Activated naive CD4-positive, alpha-beta T cell treated with anti-CD3 and anti-CD28 coated beads, Interleukin-2, amount 10 ng/mL, durations not matched to agents 7 days and 5 days (primary cell): ENCODE measurements at regions not wholly inside any gene's neighbourhood (a gene's known extent, or its start where the extent isn't known, plus 50 kb on each side); places are given as distances from the start of the nearest gene placed in this dataset.
"Not testable (repeated sequence)": the region's sequence is repeated elsewhere in the genome, so short reads cannot be mapped to it uniquely, and the experiment has no call there.

ENCODE experiments used
- CTCF ChIA-PET: fragments of 350-600 bp; sonication (Branson Sonifier 250); formaldehyde crosslinking; loops from one replicate; lab custom pipeline; 2021; ENCODE audit warnings: antibody characterized with exemption; lab: Charles Lee
- DNase-seq: peaks from one replicate; pipeline ENCODE4 v3.0.0-alpha.2; 2020
- H3K27ac Mint-ChIP-seq: one replicate; pipeline ENCODE4 v1.8.0; 2021; ENCODE audit warnings: mild to moderate bottlenecking, moderate library complexity, mixed read lengths
- H3K27me3 Mint-ChIP-seq: one replicate; pipeline ENCODE4 v1.8.0; 2021; ENCODE audit warnings: mild to moderate bottlenecking, mixed read lengths
- H3K36me3 Mint-ChIP-seq: one replicate; pipeline ENCODE4 v1.8.0; 2021; ENCODE audit warnings: mixed read lengths
- H3K4me1 Mint-ChIP-seq: one replicate; pipeline ENCODE4 v1.8.0; 2021; ENCODE audit warnings: mixed read lengths
- H3K4me3 Mint-ChIP-seq: one replicate; pipeline ENCODE4 v1.8.0; 2021; ENCODE audit warnings: mild to moderate bottlenecking, moderate library complexity, mixed read lengths
- H3K9me3 Mint-ChIP-seq: one replicate; pipeline ENCODE4 v1.8.0; 2021; ENCODE audit warnings: mixed read lengths

GRCh38 chr13:21875116-21875515 is 204.2 kb downstream of the FGF9 start:
- peaks cover 3% of the 10 kb centered on the region for H3K27me3 Mint-ChIP-seq
- DNase-seq, result no peak
- H3K36me3 Mint-ChIP-seq, result no peaks in the 10 kb centered on the region
- H3K9me3 Mint-ChIP-seq, result no peaks in the 10 kb centered on the region
- H3K4me3 Mint-ChIP-seq, result no peak overlapping the region
- H3K4me1 Mint-ChIP-seq, result no peaks in the 10 kb centered on the region
- CTCF ChIA-PET, result no interaction called here
- no peak overlapping the region for H3K27ac Mint-ChIP-seq

GRCh38 chr13:21879263-21879914 is 208.5 kb downstream of the FGF9 start:
- Mint-ChIP-seq H3K4me3 (no peak overlapping the region), H3K9me3 (no peaks in the 10 kb centered on the region), H3K27ac (no peak overlapping the region), H3K4me1 (no peaks in the 10 kb centered on the region), H3K36me3 (no peaks in the 10 kb centered on the region), H3K27me3 (no peaks in the 10 kb centered on the region)
- CTCF ChIA-PET, result interaction anchor here (0.6 kb wide), 1 partner anchor 229 kb away, joined by 3 read pairs; no protein-coding TSS in a partner anchor
- DNase-seq, result no peak

GRCh38 chr13:21882766-21883165 is 211.9 kb downstream of the FGF9 start:
- no peak overlapping the region for H3K27ac Mint-ChIP-seq

DNA sequence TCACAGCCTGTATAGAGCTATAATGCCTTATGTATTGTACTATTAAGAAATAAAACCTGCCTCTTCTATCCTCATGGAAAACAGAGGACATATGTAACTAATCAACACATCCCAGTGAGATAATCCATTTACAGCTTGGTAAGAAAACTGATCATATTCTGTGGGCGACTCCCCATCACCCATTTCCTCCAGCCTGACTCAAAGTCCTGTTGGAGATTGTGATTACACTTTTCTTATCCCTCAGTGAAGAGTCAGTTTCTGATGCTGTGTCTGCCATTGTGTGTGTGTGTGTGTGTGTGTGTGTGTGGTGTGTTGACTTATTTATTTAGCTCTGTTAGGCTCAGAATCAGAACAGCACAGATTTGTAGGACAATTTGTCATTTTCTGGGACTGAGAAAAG is 212.8 kb downstream of the FGF9 start:
- CTCF ChIA-PET, result no interaction called here
- Mint-ChIP-seq H3K4me3 (no peak overlapping the region), H3K9me3 (no peaks in the 10 kb centered on the region), H3K4me1 (peaks cover 11% of the 10 kb centered on the region), H3K27me3 (no peaks in the 10 kb centered on the region), H3K36me3 (no peaks in the 10 kb centered on the region), H3K27ac (no peak overlapping the region)
- no peak for DNase-seq

More at GRCh38 chr13:21882766-21883165, 211.9 kb downstream of the FGF9 start:
- H3K36me3 Mint-ChIP-seq, result no peaks in the 10 kb centered on the region
- H3K4me1 Mint-ChIP-seq, result peaks cover 11% of the 10 kb centered on the region
- no peak overlapping the region for H3K4me3 Mint-ChIP-seq
- DNase-seq, result no peak
- no peaks in the 10 kb centered on the region for H3K27me3 Mint-ChIP-seq
- CTCF ChIA-PET, result no interaction called here
- H3K9me3 Mint-ChIP-seq, result no peaks in the 10 kb centered on the region

DNA sequence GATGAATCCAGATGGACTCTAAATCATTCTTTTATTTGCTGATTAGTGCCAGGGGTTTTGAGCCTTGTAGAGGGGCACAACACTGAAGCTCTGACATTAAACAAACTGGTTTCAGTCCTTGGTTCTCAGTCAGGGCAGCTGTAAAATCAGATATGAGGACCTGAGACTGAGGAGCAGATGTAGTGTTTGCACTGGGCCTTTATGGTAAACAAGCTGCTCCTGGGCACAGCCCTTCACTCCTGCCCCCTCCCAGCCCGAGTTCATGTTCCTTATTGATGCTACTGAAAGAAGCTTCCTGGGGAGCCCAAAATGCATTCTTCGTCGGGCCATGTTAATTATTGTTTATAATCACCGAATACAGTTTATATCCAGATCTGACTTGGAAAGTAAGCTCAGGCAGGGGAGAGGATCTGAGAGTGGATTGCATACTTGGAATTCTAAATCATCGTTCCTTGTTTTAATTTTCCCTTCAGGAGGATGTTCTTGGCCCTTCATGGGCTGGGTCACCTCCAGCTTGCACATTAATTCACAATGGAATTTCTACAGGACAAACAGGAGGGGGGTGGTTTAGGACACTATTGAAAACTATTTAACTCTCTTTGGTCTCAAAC is 213.5 kb downstream of the FGF9 start:
- peaks cover 11% of the 10 kb centered on the region for H3K4me1 Mint-ChIP-seq

DNA sequence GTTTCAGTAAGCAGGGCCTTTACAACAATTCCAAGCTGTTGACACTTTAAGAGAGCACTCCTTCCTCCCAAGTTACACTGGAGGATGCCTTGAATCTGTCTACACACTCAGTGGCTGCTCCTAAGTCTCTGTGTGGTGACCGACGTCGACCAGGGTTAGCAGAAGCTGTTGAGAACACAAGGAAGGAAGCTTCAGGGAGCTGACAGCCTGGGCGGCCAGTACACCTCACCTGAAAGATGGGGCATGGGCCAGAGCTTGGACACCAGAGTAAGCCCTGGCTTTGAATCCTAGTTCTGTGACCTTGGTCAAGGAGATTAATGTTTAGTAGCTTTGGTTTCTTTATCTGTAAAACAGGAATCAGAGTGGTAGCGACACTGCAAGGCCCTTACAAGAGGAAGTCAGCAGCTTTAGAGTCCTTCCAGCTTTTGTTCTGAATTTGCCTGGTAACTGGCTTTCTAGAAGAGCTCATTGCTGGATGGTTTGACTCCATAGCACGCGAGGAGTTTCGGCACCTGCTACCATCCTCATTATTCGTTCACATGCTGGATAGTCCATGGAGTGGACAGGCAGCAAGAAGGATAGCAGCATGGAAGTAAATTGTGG is 214.2 kb downstream of the FGF9 start:
- no peak for DNase-seq
- Mint-ChIP-seq H3K4me3 (no peak overlapping the region), H3K9me3 (no peaks in the 10 kb centered on the region), H3K4me1 (peaks cover 11% of the 10 kb centered on the region), H3K27me3 (no peaks in the 10 kb centered on the region), H3K27ac (peak overlapping the region; percentile 69), H3K36me3 (no peaks in the 10 kb centered on the region)
- CTCF ChIA-PET, result no interaction called here

More for the DNA sequence above, 213.5 kb downstream of the FGF9 start:
- Mint-ChIP-seq H3K9me3 (no peaks in the 10 kb centered on the region), H3K27ac (no peak overlapping the region), H3K27me3 (no peaks in the 10 kb centered on the region), H3K4me3 (no peak overlapping the region), H3K36me3 (no peaks in the 10 kb centered on the region)
- CTCF ChIA-PET, result no interaction called here
- DNase-seq, result no peak

DNA sequence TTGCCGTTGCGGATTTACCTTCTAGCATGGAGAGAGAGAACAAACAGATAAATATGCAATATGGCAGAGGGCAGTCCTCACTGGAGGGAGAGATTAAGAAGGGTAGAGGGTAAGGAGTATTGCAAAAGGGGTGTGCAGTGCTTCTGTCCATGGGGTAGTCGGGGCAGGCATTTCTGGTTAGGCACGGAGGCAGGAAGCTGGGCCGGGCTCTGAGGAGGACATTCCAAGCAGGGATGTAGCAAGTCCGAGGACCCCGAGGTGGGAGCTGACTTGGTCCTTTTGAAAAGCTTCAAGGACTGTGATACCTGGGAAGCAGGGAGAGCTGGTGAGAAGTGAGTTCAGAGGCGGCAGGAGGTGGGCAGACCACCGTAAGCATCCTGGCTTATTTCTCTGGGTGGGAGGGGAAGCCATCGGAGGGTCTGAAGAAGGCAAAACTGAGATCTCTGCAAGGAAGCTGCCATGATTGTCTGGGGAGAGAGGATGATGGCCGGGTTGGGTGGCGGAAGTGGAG is 214.9 kb downstream of the FGF9 start:
- no peaks in the 10 kb centered on the region for H3K9me3 Mint-ChIP-seq
- no peaks in the 10 kb centered on the region for H3K27me3 Mint-ChIP-seq
- H3K36me3 Mint-ChIP-seq, result no peaks in the 10 kb centered on the region
- no peak for DNase-seq
- H3K4me3 Mint-ChIP-seq, result no peak overlapping the region
- H3K27ac Mint-ChIP-seq, result no peak overlapping the region
- CTCF ChIA-PET, result interaction anchor here (0.6 kb wide), 1 partner anchor 14 kb away, joined by 3 read pairs; no protein-coding TSS in a partner anchor
- peaks cover 11% of the 10 kb centered on the region for H3K4me1 Mint-ChIP-seq

GRCh38 chr13:21889651-21890050 is 218.8 kb downstream of the FGF9 start:
- DNase-seq, result no peak
- Mint-ChIP-seq H3K27me3 (no peaks in the 10 kb centered on the region), H3K9me3 (no peaks in the 10 kb centered on the region), H3K27ac (no peak overlapping the region), H3K4me1 (peaks cover 11% of the 10 kb centered on the region), H3K4me3 (no peak overlapping the region), H3K36me3 (no peaks in the 10 kb centered on the region)
- CTCF ChIA-PET, result no interaction called here

DNA sequence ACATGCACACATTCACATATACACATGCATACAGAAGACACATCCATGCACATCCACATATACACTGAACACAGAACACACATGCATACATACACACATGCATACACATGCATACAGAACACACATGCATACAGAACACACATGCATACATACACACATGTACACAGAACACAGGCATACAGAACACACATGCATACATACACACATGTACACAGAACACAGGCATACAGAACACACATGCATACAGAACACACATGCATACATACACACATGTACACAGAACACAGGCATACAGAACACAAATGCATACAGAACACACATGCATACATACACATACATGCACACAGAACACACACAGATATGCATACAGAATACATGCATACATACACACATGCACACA is 219.3 kb downstream of the FGF9 start:
- H3K27ac Mint-ChIP-seq, H3K4me1 Mint-ChIP-seq, H3K9me3 Mint-ChIP-seq, DNase-seq, H3K27me3 Mint-ChIP-seq, CTCF ChIA-PET, H3K4me3 Mint-ChIP-seq, H3K36me3 Mint-ChIP-seq: not testable (repeated sequence)

DNA sequence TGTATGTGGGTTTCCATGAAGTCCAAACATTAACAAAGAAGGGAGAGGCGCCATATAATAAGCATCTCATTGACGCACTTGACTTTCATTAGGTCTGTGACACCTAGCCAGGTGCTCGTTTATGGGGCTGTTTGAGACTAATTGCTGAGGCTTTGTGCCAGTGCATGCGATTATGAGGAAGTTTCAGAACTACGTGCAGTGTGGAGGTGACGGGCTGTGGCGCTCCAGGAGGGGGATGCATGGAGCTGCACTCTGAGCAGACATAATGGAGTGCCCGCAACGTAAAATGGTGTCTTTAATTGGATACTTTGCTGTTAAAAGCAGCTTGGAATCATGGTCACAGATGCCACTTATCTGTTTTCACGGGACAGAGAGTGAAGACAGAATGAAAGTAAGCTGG is 223.2 kb downstream of the FGF9 start:
- no peak for DNase-seq
- CTCF ChIA-PET, result no interaction called here
- no peak overlapping the region for H3K4me3 Mint-ChIP-seq
- no peaks in the 10 kb centered on the region for H3K4me1 Mint-ChIP-seq
- H3K27me3 Mint-ChIP-seq, result no peaks in the 10 kb centered on the region
- H3K36me3 Mint-ChIP-seq, result no peaks in the 10 kb centered on the region
- H3K9me3 Mint-ChIP-seq, result no peaks in the 10 kb centered on the region
- no peak overlapping the region for H3K27ac Mint-ChIP-seq

- Mint-ChIP-seq H3K4me1 (no peaks in the 10 kb centered on the region), H3K9me3 (no peaks in the 10 kb centered on the region), H3K27me3 (no peaks in the 10 kb centered on the region), H3K4me3 (no peak overlapping the region), H3K27ac (no peak overlapping the region), H3K36me3 (no peaks in the 10 kb centered on the region)
- CTCF ChIA-PET, result no interaction called here
- DNase-seq, result no peak
Measured at GRCh38 chr13:21894703-21895699, 224.1 kb downstream of the FGF9 start.

DNA sequence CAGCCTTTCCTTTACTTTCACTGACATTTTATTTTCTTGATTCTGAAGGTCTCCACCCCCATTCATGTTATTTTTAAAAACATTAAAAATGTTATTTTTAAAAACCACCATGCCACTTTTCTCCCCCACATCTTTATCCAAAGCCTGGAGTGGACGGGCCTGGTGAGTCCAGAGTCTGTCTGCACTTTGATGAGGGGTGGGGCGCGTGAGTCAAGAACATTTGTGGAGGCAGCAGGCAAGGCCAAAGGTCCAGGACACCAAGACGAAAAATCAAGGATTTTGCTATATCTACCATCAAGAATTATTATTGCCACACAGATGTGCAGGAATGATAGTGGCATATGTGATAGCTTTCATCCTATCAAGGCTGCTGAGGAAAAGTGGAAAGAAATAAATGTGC is 224.9 kb downstream of the FGF9 start:
- CTCF ChIA-PET, result no interaction called here
- H3K4me1 Mint-ChIP-seq, result no peaks in the 10 kb centered on the region
- no peaks in the 10 kb centered on the region for H3K27me3 Mint-ChIP-seq
- no peak overlapping the region for H3K27ac Mint-ChIP-seq
- no peak overlapping the region for H3K4me3 Mint-ChIP-seq
- no peaks in the 10 kb centered on the region for H3K9me3 Mint-ChIP-seq
- H3K36me3 Mint-ChIP-seq, result no peaks in the 10 kb centered on the region
- DNase-seq, result no peak

DNA sequence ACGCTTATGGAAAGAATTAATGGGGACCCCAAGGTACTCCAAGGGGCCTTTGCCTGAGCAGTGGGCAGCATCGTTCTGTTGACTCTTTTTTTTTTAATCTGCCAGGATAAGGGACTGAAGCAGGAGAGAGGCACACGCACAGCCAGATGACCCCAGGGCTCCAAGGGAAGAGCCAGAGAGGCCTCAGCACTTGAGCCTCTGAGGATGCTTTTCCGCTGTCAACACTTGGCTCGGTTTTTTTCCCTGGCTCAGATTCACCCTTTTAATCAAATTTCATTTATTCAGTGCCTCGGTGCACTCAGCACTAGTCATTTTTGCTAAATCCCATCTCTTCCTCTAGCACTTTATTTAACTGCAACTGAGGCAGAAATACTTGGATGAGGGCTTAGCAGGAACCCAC is 226.3 kb downstream of the FGF9 start:
- H3K4me3 Mint-ChIP-seq, result no peak overlapping the region
- H3K4me1 Mint-ChIP-seq, result no peaks in the 10 kb centered on the region
- H3K9me3 Mint-ChIP-seq, result no peaks in the 10 kb centered on the region
- CTCF ChIA-PET, result no interaction called here
- H3K27me3 Mint-ChIP-seq, result no peaks in the 10 kb centered on the region
- no peak for DNase-seq
- no peaks in the 10 kb centered on the region for H3K36me3 Mint-ChIP-seq
- H3K27ac Mint-ChIP-seq, result no peak overlapping the region

DNA sequence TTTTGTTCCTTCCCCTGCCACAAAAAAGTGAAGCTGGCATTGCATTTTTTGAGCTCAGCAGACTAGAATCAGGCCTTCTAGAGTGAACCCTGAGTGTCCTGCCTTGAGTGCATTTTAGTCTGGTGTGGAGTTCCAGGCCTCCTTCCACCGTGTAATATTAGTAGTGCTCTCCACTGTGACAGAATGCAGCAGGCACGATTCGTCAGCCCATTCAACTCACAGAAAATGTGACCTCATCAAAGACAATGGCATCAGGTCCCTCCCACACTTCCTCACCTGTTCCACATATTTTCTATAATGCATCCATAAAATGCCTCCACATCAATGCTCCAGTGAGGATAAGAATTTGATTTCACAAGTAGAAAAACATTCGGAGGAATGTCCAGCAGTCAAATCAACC is 227.6 kb downstream of the FGF9 start:
- Mint-ChIP-seq H3K36me3 (no peaks in the 10 kb centered on the region), H3K4me1 (no peaks in the 10 kb centered on the region), H3K27ac (no peak overlapping the region), H3K4me3 (no peak overlapping the region), H3K27me3 (no peaks in the 10 kb centered on the region), H3K9me3 (no peaks in the 10 kb centered on the region)
- no peak for DNase-seq
- CTCF ChIA-PET, result no interaction called here
